ENCODE measurements at regions not wholly inside any gene's neighbourhood (a gene's known extent, or its start where the extent isn't known, plus 50 kb on each side); places are given as distances from the start of the nearest gene placed in this dataset.

GRCh38 chr13:67971291-67971690 lies 741.2 kb upstream of the PCDH9 start:
- Histone ChIP-seq H3K9me3 (ENCODE audit: insufficient read depth in 2 of 2, low read depth in 1 of 2, low read length in 1 of 2) (no peaks in the 10 kb centered on the region), H3K9ac (replicated peaks in 1 of 4; ENCODE audit: extremely low read depth in 1 of 4, low read depth in 3 of 4, low read length in 3 of 4) (no peak overlapping the region), H3K27me3 (replicated peaks in 1 of 4; ENCODE audit: control insufficient read depth in 3 of 4, extremely low read depth in 1 of 4, insufficient read depth in 3 of 4, low read length in 3 of 4) (no peaks in the 10 kb centered on the region), H3K23me2 (ENCODE audit: low read depth, low read length) (no peaks in the 10 kb centered on the region), H2BK15ac (ENCODE audit: low read length) (no peak overlapping the region), H3K14ac (ENCODE audit: insufficient read length) (no peak overlapping the region), H3K4me2 (ENCODE audit: insufficient read depth in 1 of 2, low read depth in 2 of 2, low read length in 2 of 2) (no peak overlapping the region), H3K36me3 (ENCODE audit: control insufficient read depth in 2 of 4, insufficient read depth in 4 of 4, low read length in 3 of 4) (no peaks in the 10 kb centered on the region), H3K56ac (replicated peaks; ENCODE audit: insufficient read length, low read depth, low read length) (no peak overlapping the region), H4K91ac (replicated peaks; ENCODE audit: insufficient read length, low read length) (no peak overlapping the region), H3K4ac (replicated peaks; ENCODE audit: insufficient read length, low read depth, low read length) (no peak overlapping the region), H2BK12ac (ENCODE audit: low read depth, low read length) (no peak overlapping the region), H3K27ac (ENCODE audit: low read depth, low read length) (no peak overlapping the region), H2AFZ (ENCODE audit: low read length) (peak overlapping the region; percentile 91), H4K8ac (ENCODE audit: extremely low read depth, insufficient read depth, low read length) (no peak overlapping the region), H4K5ac (ENCODE audit: insufficient read length, low read depth, low read length) (no peak overlapping the region), H3K79me2 (ENCODE audit: control insufficient read depth in 1 of 2, insufficient read depth in 2 of 2, low read length in 2 of 2) (no peaks in the 10 kb centered on the region), H3K23ac (ENCODE audit: insufficient read length) (no peak overlapping the region), H2BK5ac (ENCODE audit: low read depth, low read length) (no peak overlapping the region), H3K18ac (ENCODE audit: extremely low read depth, low read length) (no peak overlapping the region), H3K79me1 (ENCODE audit: low read depth, low read length) (no peaks in the 10 kb centered on the region), H3K4me1 (replicated peaks in 1 of 4; ENCODE audit: control insufficient read depth in 3 of 4, insufficient read depth in 4 of 4, low read length in 3 of 4) (peaks cover 0 to 2% (median 0%) of the 10 kb centered on the region in 4 experiments; a peak in 1 of 7 replicates), H2AK5ac (ENCODE audit: low read depth, low read length) (no peak overlapping the region), H3K4me3 (ENCODE audit: extremely low read depth in 1 of 4, insufficient read depth in 2 of 4, low read depth in 3 of 4, low read length in 4 of 4) (no peak overlapping the region), H4K20me1 (replicated peaks in 1 of 2; ENCODE audit: control insufficient read depth in 1 of 2, insufficient read depth in 2 of 2, low read length in 2 of 2) (no peaks in the 10 kb centered on the region), H2BK20ac (ENCODE audit: low read length) (no peak overlapping the region), H2BK120ac (replicated peaks; ENCODE audit: low read depth, low read length) (no peak overlapping the region)
- TF ChIP-seq SP1 (IDR thresholded peaks at IDR 0.05; ENCODE audit: low read depth, low read length) (no peak), CBX5 (IDR thresholded peaks at IDR 0.05; ENCODE audit: low read depth, low read length) (no peak), MAFK (IDR thresholded peaks at IDR 0.05; ENCODE audit: low read depth, low read length) (no peak), BACH1 (IDR thresholded peaks at IDR 0.05; ENCODE audit: low read length) (no peak)
- CTCF ChIA-PET (ENCODE audit: partially characterized antibody): no interaction called here
- DNase-seq (ENCODE audit: low read depth in 1 of 2, low spot score in 2 of 2): no peak
- POLR2A ChIA-PET (ENCODE audit: partially characterized antibody): interaction anchor here (0.6 kb wide), 1 partner anchor 650 kb away, joined by 3 read pairs; no protein-coding TSS in a partner anchor
- no peak for FAIRE-seq
- WGBS, 2 experiments (ENCODE audit: extremely low coverage in 1 of 2, insufficient coverage in 1 of 2, insufficient read length in 1 of 2, insufficient replicate concordance in 2 of 2, low coverage in 1 of 2, low lambda C conversion rate in 2 of 2, missing lambda C conversion rate in 1 of 2): 92% methylated on average over 5 of the region's 5 CpGs; no CpG with 5 or more reads in 1 of the 2 experiments

All from H1 (cell line).